ENCODE measurements at regions not wholly inside any gene's neighbourhood (a gene's known extent, or its start where the extent isn't known, plus 50 kb on each side); places are given as distances from the start of the nearest gene placed in this dataset.

- in situ Hi-C loops (cut with HindIII; ENCODE audit: extremely low pct_ligation_motif_present, low pct_unique_long_range_greater_than_20kb): no loop called here
- POLR2A ChIA-PET: no interaction called here
- no peak for TF ChIP-seq PHF5A (CRISPR knock-in tag; IDR thresholded peaks at IDR 0.05; ENCODE audit: low read depth, unreplicated experiment)
- Histone ChIP-seq H2AFZ (ENCODE audit: low read length) (no peak overlapping the region), H3K79me2 (ENCODE audit: insufficient read depth, low read length) (no peaks in the 10 kb centered on the region), H3K9me3 (ENCODE audit: low read length) (no peaks in the 10 kb centered on the region), H3K36me3 (replicated peaks in 1 of 2; ENCODE audit: control insufficient read depth in 1 of 2, insufficient read depth in 2 of 2, low read length in 2 of 2) (no peaks in the 10 kb centered on the region), H3K4me3 (replicated peaks in 1 of 3; ENCODE audit: insufficient read depth in 1 of 3, low read depth in 2 of 3, low read length in 3 of 3) (no peak overlapping the region), H3K4me2 (ENCODE audit: low read depth, low read length) (no peak overlapping the region), H3K4me1 (ENCODE audit: insufficient read depth, low read length) (no peaks in the 10 kb centered on the region), H3K9ac (ENCODE audit: insufficient read depth, low read depth, low read length) (no peak overlapping the region), H3K27ac (ENCODE audit: extremely low read length, insufficient read depth, low read length) (no peak overlapping the region), H3K27me3 (ENCODE audit: control insufficient read depth in 1 of 2, insufficient read depth in 2 of 2, low read length in 2 of 2) (no peaks in the 10 kb centered on the region; a peak in 1 of 5 replicates), H4K20me1 (ENCODE audit: insufficient read depth, low read length) (no peaks in the 10 kb centered on the region)
- no peak for ATAC-seq
- FAIRE-seq: no peak
- intact Hi-C loops (cut with micrococcal nuclease; ENCODE audit: unreplicated experiment): no loop called here
- no TSS peak for BruUV-seq (replicated peaks)
- CTCF ChIA-PET (ENCODE audit: low intra/inter-chr PET ratio, low total read pairs): no interaction called here
- no peak for DNase-seq (ENCODE audit: low spot score)
- 7% methylated on average over 3 of the region's 3 CpGs for WGBS (ENCODE audit: low lambda C conversion rate)
These were observed 837.1 kb upstream of the C9orf72 start for GRCh38 chr9:28410411-28410810.

- Histone ChIP-seq H4K20me1 (ENCODE audit: insufficient read depth, low read length) (no peaks in the 10 kb centered on the region), H2AFZ (ENCODE audit: low read length) (no peak overlapping the region), H3K4me2 (ENCODE audit: low read depth, low read length) (no peak overlapping the region), H3K4me1 (ENCODE audit: insufficient read depth, low read length) (no peaks in the 10 kb centered on the region), H3K9me3 (ENCODE audit: low read length) (no peaks in the 10 kb centered on the region), H3K27me3 (ENCODE audit: control insufficient read depth in 1 of 2, insufficient read depth in 2 of 2, low read length in 2 of 2) (no peaks in the 10 kb centered on the region), H3K9ac (ENCODE audit: insufficient read depth, low read depth, low read length) (no peak overlapping the region), H3K27ac (ENCODE audit: extremely low read length, insufficient read depth, low read length) (no peak overlapping the region), H3K36me3 (replicated peaks in 1 of 2; ENCODE audit: control insufficient read depth in 1 of 2, insufficient read depth in 2 of 2, low read length in 2 of 2) (no peaks in the 10 kb centered on the region), H3K4me3 (replicated peaks in 1 of 3; ENCODE audit: insufficient read depth in 1 of 3, low read depth in 2 of 3, low read length in 3 of 3) (no peak overlapping the region), H3K79me2 (ENCODE audit: insufficient read depth, low read length) (no peaks in the 10 kb centered on the region)
- CTCF ChIA-PET (ENCODE audit: low intra/inter-chr PET ratio, low total read pairs): no interaction called here
- ATAC-seq: no peak
- BruUV-seq (replicated peaks): no TSS peak
- TF ChIP-seq FUBP1 (CRISPR knock-in tag; IDR thresholded peaks at IDR 0.05; ENCODE audit: borderline replicate concordance) (no peak), ZNF792 (CRISPR knock-in tag; IDR thresholded peaks at IDR 0.05) (no peak), ZBTB37 (CRISPR knock-in tag; IDR thresholded peaks at IDR 0.05) (no peak), SUZ12 (IDR thresholded peaks at IDR 0.05; ENCODE audit: low read depth, low read length) (no peak), SALL1 (CRISPR knock-in tag; IDR thresholded peaks at IDR 0.05) (no peak), ZNF720 (CRISPR knock-in tag; IDR thresholded peaks at IDR 0.05) (no peak), KDM6A (CRISPR knock-in tag; IDR thresholded peaks at IDR 0.05; ENCODE audit: low read depth) (no peak), POLR2AphosphoS5 (IDR thresholded peaks at IDR 0.05; ENCODE audit: low read depth, low read length) (no peak), ZNF670 (CRISPR knock-in tag; IDR thresholded peaks at IDR 0.05; ENCODE audit: borderline replicate concordance) (no peak)
- POLR2A ChIA-PET: no interaction called here
- WGBS (ENCODE audit: low lambda C conversion rate): 0% methylated on average over 1 of the region's 1 CpG
- DNase-seq (ENCODE audit: low spot score): no peak
- in situ Hi-C loops (cut with HindIII; ENCODE audit: extremely low pct_ligation_motif_present, low pct_unique_long_range_greater_than_20kb): no loop called here
- intact Hi-C loops (cut with micrococcal nuclease; ENCODE audit: unreplicated experiment): no loop called here
- FAIRE-seq: no peak
These were observed 840.2 kb upstream of the C9orf72 start for GRCh38 chr9:28413471-28413870.
